Activated naive CD8-positive, alpha-beta T cell treated with anti-CD3 and anti-CD28 coated beads, Interleukin-2, amount 10 ng/mL, durations not matched to agents 7 days and 5 days (primary cell): ENCODE measurements at regions not wholly inside any gene's neighbourhood (a gene's known extent, or its start where the extent isn't known, plus 50 kb on each side); places are given as distances from the start of the nearest gene placed in this dataset.
"Not testable (repeated sequence)": the region's sequence is repeated elsewhere in the genome, so short reads cannot be mapped to it uniquely, and the experiment has no call there.

ENCODE experiments used
- ATAC-seq: fragments of 150-1000 bp; cut with Tn5 transposase; one replicate; pipeline ENCODE4 v1.10.0; 2021; ENCODE audit warnings: low read depth, moderate library complexity
- POLR2A ChIA-PET: fragments of 350-600 bp; sonication (Branson Sonifier 250); formaldehyde crosslinking; loops from one replicate; lab custom pipeline; 2021; ENCODE audit warnings: antibody characterized with exemption; lab: Charles Lee
- DNase-seq: peaks from one replicate; pipeline ENCODE4 v3.0.0; 2021
- H3K27ac Mint-ChIP-seq: one replicate; pipeline ENCODE4 v1.8.0; 2022; ENCODE audit warnings: mild to moderate bottlenecking, mixed read lengths
- H3K27me3 Mint-ChIP-seq: one replicate; pipeline ENCODE4 v1.8.0; 2022; ENCODE audit warnings: mild to moderate bottlenecking, moderate library complexity, mixed read lengths
- H3K36me3 Mint-ChIP-seq: one replicate; pipeline ENCODE4 v1.8.0; 2021; ENCODE audit warnings: mild to moderate bottlenecking, mixed read lengths
- H3K4me1 Mint-ChIP-seq: one replicate; pipeline ENCODE4 v1.8.0; 2021; ENCODE audit warnings: mixed read lengths
- H3K4me3 Mint-ChIP-seq: one replicate; pipeline ENCODE4 v1.8.0; 2022; ENCODE audit warnings: mild to moderate bottlenecking, moderate library complexity, mixed read lengths
- H3K9me3 Mint-ChIP-seq: one replicate; pipeline ENCODE4 v1.8.0; 2021; ENCODE audit warnings: mixed read lengths

GRCh38 chr11:25615069-25615468 is 716.9 kb upstream of the ANO3 start:
- POLR2A ChIA-PET, result no interaction called here

GRCh38 chr11:25615841-25616240 is 716.1 kb upstream of the ANO3 start:
- H3K9me3 Mint-ChIP-seq, result peaks cover 5% of the 10 kb centered on the region
- POLR2A ChIA-PET, result no interaction called here
- no peak for ATAC-seq
- H3K27ac Mint-ChIP-seq, result no peak overlapping the region
- no peaks in the 10 kb centered on the region for H3K36me3 Mint-ChIP-seq
- H3K4me1 Mint-ChIP-seq, result no peaks in the 10 kb centered on the region
- H3K27me3 Mint-ChIP-seq, result no peaks in the 10 kb centered on the region
- no peak overlapping the region for H3K4me3 Mint-ChIP-seq
- DNase-seq, result no peak

More at GRCh38 chr11:25615069-25615468, 716.9 kb upstream of the ANO3 start:
- Mint-ChIP-seq H3K4me3 (no peak overlapping the region), H3K4me1 (no peaks in the 10 kb centered on the region), H3K27ac (no peak overlapping the region), H3K36me3 (no peaks in the 10 kb centered on the region), H3K9me3 (peaks cover 5% of the 10 kb centered on the region), H3K27me3 (no peaks in the 10 kb centered on the region)
- ATAC-seq, result no peak
- DNase-seq, result no peak

GRCh38 chr11:25625094-25625493 is 706.8 kb upstream of the ANO3 start:
- POLR2A ChIA-PET, result no interaction called here
- H3K4me3 Mint-ChIP-seq, result no peak overlapping the region
- no peaks in the 10 kb centered on the region for H3K4me1 Mint-ChIP-seq
- no peaks in the 10 kb centered on the region for H3K36me3 Mint-ChIP-seq
- ATAC-seq (no peak), DNase-seq (no peak)
- peaks cover 7% of the 10 kb centered on the region for H3K9me3 Mint-ChIP-seq
- H3K27me3 Mint-ChIP-seq, result no peaks in the 10 kb centered on the region
- no peak overlapping the region for H3K27ac Mint-ChIP-seq

GRCh38 chr11:25628030-25628429 is 703.9 kb upstream of the ANO3 start:
- Mint-ChIP-seq H3K4me1 (no peaks in the 10 kb centered on the region), H3K27me3 (no peaks in the 10 kb centered on the region), H3K9me3 (peaks cover 7% of the 10 kb centered on the region), H3K27ac (no peak overlapping the region), H3K36me3 (no peaks in the 10 kb centered on the region), H3K4me3 (no peak overlapping the region)
- DNase-seq, result no peak
- POLR2A ChIA-PET, result no interaction called here
- ATAC-seq, result no peak

GRCh38 chr11:25633230-25633629 is 698.7 kb upstream of the ANO3 start:
- no peak for DNase-seq
- no peak for ATAC-seq
- Mint-ChIP-seq H3K4me3 (no peak overlapping the region), H3K27ac (no peak overlapping the region), H3K4me1 (no peaks in the 10 kb centered on the region), H3K27me3 (no peaks in the 10 kb centered on the region), H3K36me3 (no peaks in the 10 kb centered on the region), H3K9me3 (peaks cover 1% of the 10 kb centered on the region)
- POLR2A ChIA-PET, result no interaction called here

GRCh38 chr11:25649220-25649619 is 682.7 kb upstream of the ANO3 start:
- H3K4me1 Mint-ChIP-seq, H3K27me3 Mint-ChIP-seq, POLR2A ChIA-PET, H3K9me3 Mint-ChIP-seq, H3K27ac Mint-ChIP-seq, H3K4me3 Mint-ChIP-seq, H3K36me3 Mint-ChIP-seq, DNase-seq, ATAC-seq: not testable (repeated sequence)

GRCh38 chr11:25650319-25650718 is 681.6 kb upstream of the ANO3 start:
- ATAC-seq (no peak), DNase-seq (no peak)
- H3K4me3 Mint-ChIP-seq, result no peak overlapping the region
- no peaks in the 10 kb centered on the region for H3K27me3 Mint-ChIP-seq
- H3K27ac Mint-ChIP-seq, result no peak overlapping the region
- no peaks in the 10 kb centered on the region for H3K4me1 Mint-ChIP-seq
- peaks cover 3% of the 10 kb centered on the region for H3K9me3 Mint-ChIP-seq
- no peaks in the 10 kb centered on the region for H3K36me3 Mint-ChIP-seq
- POLR2A ChIA-PET, result no interaction called here

GRCh38 chr11:25655636-25656035 is 676.3 kb upstream of the ANO3 start:
- POLR2A ChIA-PET, result no interaction called here
- no peak for DNase-seq
- ATAC-seq, result no peak
- Mint-ChIP-seq H3K27me3 (no peaks in the 10 kb centered on the region), H3K9me3 (peaks cover 5% of the 10 kb centered on the region), H3K4me1 (no peaks in the 10 kb centered on the region), H3K27ac (no peak overlapping the region), H3K4me3 (no peak overlapping the region), H3K36me3 (no peaks in the 10 kb centered on the region)

- Mint-ChIP-seq H3K36me3 (no peaks in the 10 kb centered on the region), H3K4me1 (no peaks in the 10 kb centered on the region), H3K4me3 (no peak overlapping the region), H3K9me3 (peaks cover 3% of the 10 kb centered on the region), H3K27me3 (no peaks in the 10 kb centered on the region), H3K27ac (no peak overlapping the region)
- POLR2A ChIA-PET, result no interaction called here
- no peak for ATAC-seq
- DNase-seq, result no peak
These were observed 673.0 kb upstream of the ANO3 start for GRCh38 chr11:25658916-25659315.

GRCh38 chr11:25659706-25660105 is 672.2 kb upstream of the ANO3 start:
- no peak for DNase-seq
- Mint-ChIP-seq H3K4me1 (no peaks in the 10 kb centered on the region), H3K4me3 (no peak overlapping the region), H3K27me3 (no peaks in the 10 kb centered on the region), H3K36me3 (no peaks in the 10 kb centered on the region), H3K9me3 (peaks cover 3% of the 10 kb centered on the region), H3K27ac (no peak overlapping the region)
- POLR2A ChIA-PET, result no interaction called here
- no peak for ATAC-seq

GRCh38 chr11:25667871-25668270 is 664.1 kb upstream of the ANO3 start:
- Mint-ChIP-seq H3K36me3 (no peaks in the 10 kb centered on the region), H3K4me1 (no peaks in the 10 kb centered on the region), H3K4me3 (no peak overlapping the region), H3K27ac (no peak overlapping the region), H3K9me3 (peaks cover 3% of the 10 kb centered on the region), H3K27me3 (no peaks in the 10 kb centered on the region)
- POLR2A ChIA-PET, result no interaction called here
- DNase-seq, result no peak
- no peak for ATAC-seq

GRCh38 chr11:25691959-25692358 is 640.0 kb upstream of the ANO3 start:
- H3K9me3 Mint-ChIP-seq, result peaks cover 8% of the 10 kb centered on the region
- H3K27ac Mint-ChIP-seq, result no peak overlapping the region
- POLR2A ChIA-PET, result no interaction called here
- H3K36me3 Mint-ChIP-seq, result no peaks in the 10 kb centered on the region
- DNase-seq, result no peak
- H3K27me3 Mint-ChIP-seq, result no peaks in the 10 kb centered on the region
- no peak overlapping the region for H3K4me3 Mint-ChIP-seq
- no peak for ATAC-seq
- no peaks in the 10 kb centered on the region for H3K4me1 Mint-ChIP-seq

GRCh38 chr11:25702417-25702816 is 629.5 kb upstream of the ANO3 start:
- Mint-ChIP-seq H3K9me3 (peaks cover 2% of the 10 kb centered on the region), H3K4me3 (no peak overlapping the region), H3K36me3 (no peaks in the 10 kb centered on the region), H3K27ac (no peak overlapping the region), H3K27me3 (no peaks in the 10 kb centered on the region), H3K4me1 (no peaks in the 10 kb centered on the region)
- POLR2A ChIA-PET, result no interaction called here
- DNase-seq (no peak), ATAC-seq (no peak)

- ATAC-seq, result no peak
- no peak overlapping the region for H3K27ac Mint-ChIP-seq
- peaks cover 3% of the 10 kb centered on the region for H3K9me3 Mint-ChIP-seq
- H3K4me1 Mint-ChIP-seq, result no peaks in the 10 kb centered on the region
- no peak for DNase-seq
- H3K4me3 Mint-ChIP-seq, result no peak overlapping the region
- no peaks in the 10 kb centered on the region for H3K27me3 Mint-ChIP-seq
- H3K36me3 Mint-ChIP-seq, result no peaks in the 10 kb centered on the region
- POLR2A ChIA-PET, result no interaction called here
These were observed 621.0 kb upstream of the ANO3 start for GRCh38 chr11:25710975-25711374.

GRCh38 chr11:25727944-25728343 is 604.0 kb upstream of the ANO3 start:
- DNase-seq (no peak), ATAC-seq (no peak)
- Mint-ChIP-seq H3K9me3 (peaks cover 2% of the 10 kb centered on the region), H3K36me3 (no peaks in the 10 kb centered on the region), H3K27me3 (no peaks in the 10 kb centered on the region), H3K27ac (no peak overlapping the region), H3K4me1 (no peaks in the 10 kb centered on the region), H3K4me3 (no peak overlapping the region)
- POLR2A ChIA-PET, result no interaction called here
